Naive thymus-derived CD4-positive, alpha-beta T cell (primary cell): ENCODE measurements at regions not wholly inside any gene's neighbourhood (a gene's known extent, or its start where the extent isn't known, plus 50 kb on each side); places are given as distances from the start of the nearest gene placed in this dataset.

Experiments
- ATAC-seq: fragments of 150-1000 bp; cut with Tn5 transposase; 2 replicates; pipeline ENCODE4 v1.10.0; 2021; ENCODE audit warnings: mild to moderate bottlenecking, moderate library complexity
- CTCF ChIA-PET: fragments of 350-600 bp; sonication (Branson Sonifier 250); formaldehyde crosslinking; loops from one replicate; lab custom pipeline; 2021; ENCODE audit warnings: antibody characterized with exemption; lab: Charles Lee
- POLR2A ChIA-PET: fragments of 350-600 bp; sonication (Branson Sonifier 250); formaldehyde crosslinking; loops from one replicate; lab custom pipeline; 2021; ENCODE audit warnings: antibody characterized with exemption, inconsistent platforms; lab: Charles Lee
- DNase-seq, 9 donors: peaks; one replicate each; pipeline versions ENCODE4 v3.0.0 to v3.0.0-alpha.2; 2020 to 2022; ENCODE audit warnings: mixed read lengths in 1 of 9
- H3K27ac ChIP-seq: one replicate; pipeline ENCODE4 v1.7.0; 2013; ENCODE audit warnings: mild to moderate bottlenecking, low read depth, low read length, moderate library complexity
- H3K27me3 ChIP-seq, 2 donors: one replicate each; pipeline ENCODE4 v1.7.0; 2013; ENCODE audit warnings: low read length in 2 of 2, mild to moderate bottlenecking in 2 of 2, moderate library complexity in 2 of 2; ENCODE audit not compliant: control insufficient read depth in 2 of 2, insufficient read depth in 2 of 2
- H3K36me3 ChIP-seq, 3 experiments: 1 replicate in 2 of 3; 2 replicates in 1 of 3; pipeline ENCODE4 v1.7.0; 2013; ENCODE audit warnings: low read length in 3 of 3, mild to moderate bottlenecking in 3 of 3, moderate library complexity in 1 of 3; ENCODE audit not compliant: insufficient read depth in 3 of 3, control insufficient read depth in 2 of 3
- H3K4me1 ChIP-seq, 2 donors: one replicate each; pipeline ENCODE4 v1.7.0; 2013; ENCODE audit warnings: low read length in 2 of 2, mild to moderate bottlenecking in 2 of 2, moderate library complexity in 1 of 2; ENCODE audit not compliant: control insufficient read depth in 2 of 2, insufficient read depth in 2 of 2
- H3K4me3 ChIP-seq: 2 replicates; pipeline ENCODE4 v1.7.0; 2013; ENCODE audit warnings: mild to moderate bottlenecking, low read length
- H3K9me3 ChIP-seq, 3 experiments: 1 replicate in 2 of 3; 2 replicates in 1 of 3; pipeline ENCODE4 v1.7.0; 2013; ENCODE audit warnings: low read length in 3 of 3; ENCODE audit not compliant: control insufficient read depth in 2 of 3
- H3K27ac Mint-ChIP-seq, 9 donors: one replicate each; pipeline ENCODE4 v1.8.0; 2020 to 2022; ENCODE audit warnings: mixed read lengths in 9 of 9, mild to moderate bottlenecking in 8 of 9, moderate library complexity in 5 of 9, inconsistent platforms in 2 of 9
- H3K27me3 Mint-ChIP-seq, 5 donors: one replicate each; pipeline ENCODE4 v1.8.0; 2021 to 2022; ENCODE audit warnings: mixed read lengths in 5 of 5, mild to moderate bottlenecking in 1 of 5
- H3K36me3 Mint-ChIP-seq, 5 donors: one replicate each; pipeline ENCODE4 v1.8.0; 2020 to 2022; ENCODE audit warnings: mixed read lengths in 5 of 5, mild to moderate bottlenecking in 3 of 5, inconsistent platforms in 1 of 5
- H3K4me1 Mint-ChIP-seq, 7 donors: one replicate each; pipeline ENCODE4 v1.8.0; 2020 to 2022; ENCODE audit warnings: mixed read lengths in 7 of 7, mild to moderate bottlenecking in 3 of 7, inconsistent platforms in 1 of 7
- H3K4me3 Mint-ChIP-seq, 10 donors: one replicate each; pipeline ENCODE4 v1.8.0; 2020 to 2022; ENCODE audit warnings: mild to moderate bottlenecking in 10 of 10, mixed read lengths in 10 of 10, moderate library complexity in 6 of 10, inconsistent platforms in 2 of 10
- H3K9me3 Mint-ChIP-seq, 11 donors: one replicate each; pipeline ENCODE4 v1.8.0; 2020 to 2022; ENCODE audit warnings: mixed read lengths in 11 of 11, mild to moderate bottlenecking in 4 of 11, inconsistent platforms in 1 of 11, moderate library complexity in 1 of 11
- intact Hi-C, 2 donors: fragments of 100-400 bp; cut with micrococcal nuclease; formaldehyde crosslinking; loops; one replicate each; pipeline ENCODE4 v1.15.1; 2023

- no peak overlapping the region for H3K27ac ChIP-seq
- H3K27ac Mint-ChIP-seq: no peak overlapping the region
- CTCF ChIA-PET: no interaction called here
- no peaks in the 10 kb centered on the region for H3K36me3 ChIP-seq
- ATAC-seq (no peak), DNase-seq (no peak)
- POLR2A ChIA-PET: no interaction called here
- H3K4me3 ChIP-seq: no peak overlapping the region
- intact Hi-C loops: no loop called here
- H3K27me3 ChIP-seq: no peaks in the 10 kb centered on the region
- H3K4me1 Mint-ChIP-seq: peaks cover 0 to 2% (median 0%) of the 10 kb centered on the region in 7 donors
- H3K36me3 Mint-ChIP-seq: no peaks in the 10 kb centered on the region
- H3K4me3 Mint-ChIP-seq: no peak overlapping the region
- H3K27me3 Mint-ChIP-seq: peaks cover 0 to 5% (median 0%) of the 10 kb centered on the region in 5 donors
- no peaks in the 10 kb centered on the region for H3K9me3 ChIP-seq
- H3K9me3 Mint-ChIP-seq: peaks cover 0 to 2% (median 0%) of the 10 kb centered on the region in 11 donors
- H3K4me1 ChIP-seq: no peaks in the 10 kb centered on the region
Measured at GRCh38 chr6:154615483-154616025, 105.1 kb upstream of the CNKSR3 start.

GRCh38 chr6:154617175-154617574 lies 106.7 kb upstream of the CNKSR3 start:
- Histone ChIP-seq H3K36me3 (no peaks in the 10 kb centered on the region), H3K4me1 (no peaks in the 10 kb centered on the region), H3K9me3 (no peaks in the 10 kb centered on the region), H3K27me3 (no peaks in the 10 kb centered on the region), H3K4me3 (no peak overlapping the region), H3K27ac (no peak overlapping the region)
- Mint-ChIP-seq H3K27me3 (peaks cover 0 to 5% (median 0%) of the 10 kb centered on the region in 5 donors), H3K4me3 (no peak overlapping the region), H3K27ac (no peak overlapping the region), H3K9me3 (peaks cover 0 to 2% (median 0%) of the 10 kb centered on the region in 11 donors), H3K36me3 (no peaks in the 10 kb centered on the region), H3K4me1 (no peaks in the 10 kb centered on the region)
- ATAC-seq (no peak), DNase-seq (no peak)
- CTCF ChIA-PET: no interaction called here
- intact Hi-C loops: no loop called here
- POLR2A ChIA-PET: no interaction called here

- Mint-ChIP-seq H3K9me3 (no peaks in the 10 kb centered on the region), H3K36me3 (no peaks in the 10 kb centered on the region), H3K27ac (no peak overlapping the region), H3K27me3 (peaks cover 0 to 4% (median 0%) of the 10 kb centered on the region in 5 donors), H3K4me3 (no peak overlapping the region), H3K4me1 (no peaks in the 10 kb centered on the region)
- Histone ChIP-seq H3K9me3 (no peaks in the 10 kb centered on the region), H3K27me3 (no peaks in the 10 kb centered on the region), H3K27ac (no peak overlapping the region), H3K36me3 (no peaks in the 10 kb centered on the region), H3K4me1 (no peaks in the 10 kb centered on the region), H3K4me3 (no peak overlapping the region)
- ATAC-seq: no peak
- ChIA-PET CTCF (no interaction called here), POLR2A (no interaction called here)
- intact Hi-C loops: no loop called here
- DNase-seq: no peak
Measured at GRCh38 chr6:154619146-154619545, 108.7 kb upstream of the CNKSR3 start.

- Histone ChIP-seq H3K36me3 (no peaks in the 10 kb centered on the region), H3K27me3 (no peaks in the 10 kb centered on the region), H3K4me1 (no peaks in the 10 kb centered on the region), H3K27ac (no peak overlapping the region), H3K9me3 (no peaks in the 10 kb centered on the region), H3K4me3 (no peak overlapping the region)
- DNase-seq: no peak
- Mint-ChIP-seq H3K27me3 (peaks cover 0 to 4% (median 0%) of the 10 kb centered on the region in 5 donors), H3K27ac (no peak overlapping the region), H3K4me1 (no peaks in the 10 kb centered on the region), H3K4me3 (no peak overlapping the region), H3K36me3 (no peaks in the 10 kb centered on the region), H3K9me3 (no peaks in the 10 kb centered on the region)
- ChIA-PET POLR2A (no interaction called here), CTCF (no interaction called here)
- no peak for ATAC-seq
- intact Hi-C loops: no loop called here
Measured at GRCh38 chr6:154621686-154622085, 111.2 kb upstream of the CNKSR3 start.

- H3K9me3 ChIP-seq: no peaks in the 10 kb centered on the region
- H3K27ac ChIP-seq: no peak overlapping the region
- Mint-ChIP-seq H3K9me3 (no peaks in the 10 kb centered on the region), H3K4me1 (no peaks in the 10 kb centered on the region), H3K4me3 (no peak overlapping the region), H3K27ac (no peak overlapping the region), H3K27me3 (peaks cover 0 to 4% (median 0%) of the 10 kb centered on the region in 5 donors), H3K36me3 (no peaks in the 10 kb centered on the region)
- H3K36me3 ChIP-seq: no peaks in the 10 kb centered on the region
- H3K27me3 ChIP-seq: no peaks in the 10 kb centered on the region
- H3K4me1 ChIP-seq: no peaks in the 10 kb centered on the region
- intact Hi-C loops: no loop called here
- ATAC-seq (no peak), DNase-seq (no peak)
- ChIA-PET POLR2A (no interaction called here), CTCF (interaction anchor here (0.6 kb wide), 1 partner anchor 245 kb away, joined by 3 read pairs; no protein-coding TSS in a partner anchor)
- no peak overlapping the region for H3K4me3 ChIP-seq
Measured at GRCh38 chr6:154622618-154623336, 110.4 kb upstream of the SCAF8 start.

- H3K36me3 Mint-ChIP-seq: no peaks in the 10 kb centered on the region
- intact Hi-C loops: no loop called here
- no peak overlapping the region for H3K4me3 Mint-ChIP-seq
- H3K4me3 ChIP-seq: no peak overlapping the region
- no peaks in the 10 kb centered on the region for H3K27me3 ChIP-seq
- no peak overlapping the region for H3K27ac ChIP-seq
- H3K9me3 Mint-ChIP-seq: no peaks in the 10 kb centered on the region
- H3K9me3 ChIP-seq: no peaks in the 10 kb centered on the region
- ATAC-seq (no peak), DNase-seq (no peak)
- CTCF ChIA-PET: interaction anchor here (0.6 kb wide), 1 partner anchor 245 kb away, joined by 3 read pairs; no protein-coding TSS in a partner anchor
- H3K27me3 Mint-ChIP-seq: peaks cover 0 to 4% (median 3%) of the 10 kb centered on the region in 5 donors
- no peak overlapping the region for H3K27ac Mint-ChIP-seq
- POLR2A ChIA-PET: no interaction called here
- no peaks in the 10 kb centered on the region for H3K36me3 ChIP-seq
- H3K4me1 Mint-ChIP-seq: no peaks in the 10 kb centered on the region
- H3K4me1 ChIP-seq: no peaks in the 10 kb centered on the region
Measured at GRCh38 chr6:154623391-154623790, 109.8 kb upstream of the SCAF8 start.
